ENCODE measurements at regions not wholly inside any gene's neighbourhood (a gene's known extent, or its start where the extent isn't known, plus 50 kb on each side); places are given as distances from the start of the nearest gene placed in this dataset.

DNA sequence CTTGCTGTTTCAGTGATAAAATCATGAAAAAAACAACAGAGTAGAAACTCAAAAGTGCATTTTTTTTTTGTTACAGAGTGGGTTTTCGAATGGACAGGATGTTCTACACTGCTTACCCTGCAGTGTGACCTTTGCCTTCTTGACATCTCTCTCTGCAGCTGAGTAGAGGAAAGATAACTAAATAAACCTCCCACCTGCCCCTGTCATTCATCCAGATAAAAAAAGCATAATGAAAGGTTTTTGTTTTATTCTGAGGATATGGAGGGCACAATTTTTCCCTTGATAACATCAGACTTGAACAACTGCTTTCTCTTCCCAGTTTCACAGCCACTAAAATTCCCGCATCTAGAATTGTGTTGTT, 193.6 kb upstream of the FOXQ1 start:
- no peak for DNase-seq (ENCODE audit: low read depth)

GRCh38 chr6:1117530-1118286, 194.2 kb upstream of the FOXQ1 start:
- DNase-seq (ENCODE audit: low read depth) = no peak

DNA sequence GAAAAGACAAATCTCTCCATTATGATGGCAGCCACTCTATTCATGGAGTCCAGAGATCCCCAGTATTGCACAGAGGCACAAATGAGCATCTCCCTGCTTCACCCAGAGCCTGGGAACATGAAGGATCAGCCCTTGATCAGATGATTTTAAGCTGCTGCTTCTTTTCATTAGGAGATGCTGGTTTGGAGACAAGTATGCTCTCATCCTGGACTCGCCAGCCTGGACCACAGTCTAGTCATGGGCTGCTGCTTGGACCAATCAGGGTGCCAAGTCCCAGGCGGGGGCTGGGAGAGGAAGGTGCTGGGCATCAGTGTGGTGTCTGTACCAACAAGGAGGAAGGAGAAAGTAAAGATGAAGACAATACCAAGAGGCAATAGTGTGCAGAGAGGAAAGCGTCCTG, 195.7 kb upstream of the FOXQ1 start:
- DNase-seq (ENCODE audit: low read depth) = no peak

- DNase-seq (ENCODE audit: low read depth) = no peak
Observed at GRCh38 chr6:1113916-1114540, 197.9 kb upstream of the FOXQ1 start.

- DNase-seq (ENCODE audit: low read depth) = no peak
Observed at GRCh38 chr6:1111361-1111760, 200.5 kb upstream of the FOXQ1 start.

- DNase-seq (ENCODE audit: low read depth) = no peak
Observed at GRCh38 chr6:1110941-1111349, 201.0 kb upstream of the FOXQ1 start.

DNA sequence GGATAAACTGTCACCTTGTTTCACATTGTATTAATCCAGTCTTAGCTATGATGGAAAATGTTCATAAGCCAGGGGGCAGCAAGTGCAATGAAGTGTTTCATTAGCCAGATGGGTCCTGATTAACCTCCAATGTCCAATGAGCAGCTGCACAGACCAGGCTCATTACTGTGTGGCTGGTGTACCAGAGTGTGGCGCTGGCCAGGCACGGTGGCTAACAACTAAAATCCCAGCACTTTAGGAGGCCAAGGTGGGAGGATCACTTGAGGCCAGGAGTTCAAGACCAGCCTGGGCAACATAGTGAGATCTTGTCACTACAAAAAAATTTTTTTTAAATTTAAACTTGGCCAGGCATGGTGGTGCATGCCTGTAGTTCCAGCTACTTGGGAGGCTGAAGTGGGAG, 201.7 kb upstream of the FOXQ1 start:
- DNase-seq (ENCODE audit: low read depth) = no peak

GRCh38 chr6:1109134-1109533, 202.8 kb upstream of the FOXQ1 start:
- DNase-seq (ENCODE audit: low read depth) = no peak

- no peak for DNase-seq (ENCODE audit: low read depth)
Observed at GRCh38 chr6:1108198-1108597, 203.7 kb upstream of the FOXQ1 start.

GRCh38 chr6:1107578-1107977, 204.3 kb upstream of the FOXQ1 start:
- no peak for DNase-seq (ENCODE audit: low read depth)

DNA sequence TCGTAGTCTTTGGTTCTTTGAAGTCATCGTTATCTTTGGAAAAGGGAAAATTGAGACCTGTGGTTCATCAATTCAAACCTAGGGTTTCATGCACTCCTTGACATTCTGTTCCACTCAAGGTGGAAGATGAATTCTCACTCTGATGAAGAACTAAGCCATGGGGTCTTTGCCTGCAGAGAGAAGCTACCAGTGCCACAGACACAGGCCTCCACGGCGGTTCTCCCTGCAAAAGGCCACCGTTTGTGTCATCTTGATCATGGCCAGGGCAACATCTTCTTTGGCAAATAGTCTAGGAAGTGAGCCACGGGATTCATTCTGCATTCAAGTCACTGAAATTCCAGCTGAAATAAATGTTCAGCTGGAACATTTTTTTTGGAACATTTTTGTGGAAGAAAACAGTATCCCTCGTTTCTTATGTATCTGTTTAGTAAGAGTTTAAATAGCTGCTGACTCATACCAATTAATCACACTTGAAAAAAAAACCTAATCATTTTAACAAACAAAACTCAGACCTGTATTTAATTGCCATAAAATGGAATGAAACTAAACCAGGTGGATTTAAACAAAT, 206.0 kb upstream of the FOXQ1 start:
- no peak for DNase-seq (ENCODE audit: low read depth)

DNA sequence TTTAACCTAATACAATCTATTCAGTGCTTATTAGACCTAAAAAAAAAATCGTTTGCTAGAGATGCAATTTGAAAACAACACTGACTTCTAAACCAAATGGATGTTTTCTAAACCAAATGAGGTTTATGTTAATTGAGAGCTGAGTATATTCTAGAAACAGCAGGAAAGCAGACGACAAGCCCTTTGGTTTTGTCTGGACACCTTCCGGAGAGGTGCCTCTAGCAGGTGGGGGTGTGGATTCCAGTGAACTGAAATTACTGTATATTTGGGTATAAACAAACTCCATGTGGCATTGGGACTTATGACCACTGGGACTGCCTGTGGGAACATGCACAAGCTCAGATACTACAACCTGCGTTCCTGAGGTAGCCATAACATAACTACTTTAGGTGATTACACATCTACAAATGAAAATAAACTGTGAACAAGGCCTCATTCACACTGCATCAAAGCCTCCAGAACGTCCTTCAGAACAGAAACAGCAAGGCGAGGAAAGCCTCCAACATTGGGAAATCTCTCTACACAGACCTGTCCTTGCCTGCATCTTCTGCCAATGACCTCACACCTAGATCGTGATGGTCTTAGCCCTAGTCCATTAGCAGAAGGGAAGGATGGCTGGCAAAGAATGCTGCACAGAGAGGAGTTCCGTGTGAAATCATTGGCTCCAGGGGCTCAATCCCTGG, 206.8 kb upstream of the FOXQ1 start:
- no peak for DNase-seq (ENCODE audit: low read depth)

DNA sequence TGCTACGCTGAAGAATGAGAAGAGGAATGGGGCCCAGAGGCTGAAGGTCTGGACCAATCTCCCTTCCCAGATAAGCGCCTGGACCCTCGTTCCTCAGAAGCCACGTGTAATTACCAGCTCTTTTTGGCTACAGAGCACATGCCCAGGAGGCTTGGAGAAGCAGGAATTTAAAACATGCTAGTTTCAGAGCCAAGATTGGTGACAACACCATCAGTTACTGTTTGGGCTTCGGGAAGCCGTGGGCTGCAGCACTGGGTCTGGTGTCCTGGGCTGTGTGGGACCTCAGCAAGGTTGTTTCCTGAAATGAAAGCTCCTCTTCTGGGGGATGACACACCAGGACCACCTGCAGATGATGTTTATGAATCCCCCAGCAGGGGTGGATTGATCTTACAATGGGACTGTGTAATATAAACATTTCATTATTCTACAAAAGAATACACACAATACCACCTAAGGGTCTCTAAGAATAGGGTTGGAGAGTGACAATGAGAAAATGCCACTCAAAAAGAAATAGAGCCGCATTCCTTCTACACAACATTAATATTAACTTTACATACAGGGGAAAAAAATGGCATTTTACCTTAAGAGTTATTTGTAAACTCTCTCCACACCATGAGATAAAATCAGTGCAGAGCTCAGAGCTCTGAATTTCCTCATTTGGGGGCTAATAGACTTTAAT, 207.8 kb upstream of the FOXQ1 start:
- DNase-seq (ENCODE audit: low read depth) = no peak

- DNase-seq (ENCODE audit: low read depth) = no peak
Observed at GRCh38 chr6:1103021-1103420, 208.9 kb upstream of the FOXQ1 start.

DNA sequence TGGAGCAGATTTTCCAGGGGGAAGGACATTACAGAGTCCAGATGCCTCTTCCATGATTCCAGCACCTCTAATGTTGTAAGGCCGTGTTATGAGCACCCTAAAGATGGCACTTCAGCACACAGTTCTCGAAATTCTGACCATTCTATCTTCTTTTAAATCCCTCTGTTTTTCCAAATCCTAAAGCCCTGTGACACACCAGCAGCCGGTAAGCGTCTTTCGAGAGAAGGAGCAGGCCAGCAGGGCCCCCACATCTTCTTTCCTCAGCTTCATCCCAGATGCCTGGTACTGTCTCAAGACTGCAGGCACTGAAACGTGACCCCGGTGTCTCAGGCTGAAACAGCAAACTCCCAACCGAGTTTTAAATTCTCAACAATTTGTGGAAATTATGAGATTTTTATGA, 211.6 kb upstream of the FOXQ1 start:
- DNase-seq (ENCODE audit: low read depth) = no peak

DNA sequence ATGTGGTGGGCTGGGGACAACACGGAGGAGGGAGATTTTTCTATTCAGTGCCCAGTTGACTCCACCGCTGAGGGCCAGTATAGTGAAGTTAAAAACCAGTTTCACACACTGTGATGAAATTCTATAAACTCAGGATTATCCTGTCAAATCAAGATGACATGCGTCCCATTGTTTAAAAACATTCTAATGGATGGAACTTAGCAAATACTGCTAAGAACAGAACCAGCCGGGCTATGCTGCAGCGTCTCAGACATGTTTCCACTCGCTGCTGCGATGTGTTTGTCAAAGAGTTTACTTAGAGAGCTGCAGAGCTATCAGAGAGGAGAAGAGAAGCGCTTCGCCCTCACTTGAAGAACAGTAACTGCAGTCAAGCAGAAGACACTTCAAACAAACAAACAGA, 212.6 kb upstream of the FOXQ1 start:
- DNase-seq (ENCODE audit: low read depth) = no peak

DNA sequence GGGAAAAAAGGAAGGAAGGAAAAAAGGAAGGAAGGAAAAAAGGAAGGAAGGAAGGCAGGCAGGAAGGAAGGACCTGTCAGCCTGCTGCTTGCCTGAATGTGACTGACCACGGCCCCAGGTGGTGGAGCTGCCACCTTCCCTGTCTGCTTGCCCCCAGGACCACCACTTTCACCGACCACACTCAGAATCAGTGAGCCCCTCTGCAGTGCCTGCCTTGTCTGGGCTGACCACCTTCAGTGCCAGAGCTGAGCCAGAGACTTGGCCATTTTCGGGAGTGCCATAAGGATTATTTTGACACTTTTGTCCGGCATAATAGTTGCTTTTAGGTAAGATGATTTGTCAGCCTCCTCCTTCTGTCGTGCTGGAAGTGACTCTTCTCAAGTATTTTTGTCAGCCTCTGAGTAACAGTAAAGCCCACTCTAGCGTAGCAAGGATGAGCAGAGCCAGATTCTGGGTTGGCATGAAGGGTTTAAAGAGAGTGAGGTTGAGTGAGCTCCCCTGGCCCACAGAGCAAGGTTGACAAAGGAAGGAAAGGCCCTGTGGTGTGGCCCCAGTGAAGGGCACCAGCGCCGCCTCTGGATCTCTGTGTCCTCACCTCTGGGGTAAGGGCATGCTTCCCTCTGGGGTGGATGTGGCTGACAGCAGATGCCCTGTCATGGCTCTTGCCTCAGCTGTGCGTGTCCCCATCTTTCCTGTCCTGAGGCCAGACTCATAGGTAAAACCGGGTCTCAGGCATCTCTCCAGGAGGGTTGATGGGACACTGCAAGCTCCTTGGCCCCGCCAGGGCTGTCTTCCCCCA, 214.7 kb upstream of the FOXQ1 start:
- no peak for DNase-seq (ENCODE audit: low read depth)

DNA sequence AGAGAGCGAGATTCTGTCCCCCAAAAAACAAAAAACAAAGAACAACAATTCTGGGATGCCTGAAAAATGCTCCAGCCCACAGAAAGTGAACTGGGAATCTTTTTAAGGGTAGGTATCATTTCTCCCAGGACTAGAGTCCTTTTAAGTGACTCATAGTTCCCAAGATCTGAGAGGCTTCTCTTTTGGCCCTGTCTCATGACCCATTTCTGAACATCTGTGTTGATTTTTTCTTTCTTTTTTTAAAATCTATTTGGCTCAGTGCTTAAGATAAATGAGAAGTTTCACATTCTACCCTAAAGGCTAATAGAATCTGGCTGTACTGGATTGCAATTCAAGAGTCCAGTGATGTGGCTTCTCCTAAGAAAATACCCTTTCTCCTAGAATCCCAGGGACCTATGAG, 217.6 kb upstream of the FOXQ1 start:
- DNase-seq (ENCODE audit: low read depth) = no peak

GRCh38 chr6:1091900-1092299, 220.0 kb upstream of the FOXQ1 start:
- no peak for DNase-seq (ENCODE audit: low read depth)

DNA sequence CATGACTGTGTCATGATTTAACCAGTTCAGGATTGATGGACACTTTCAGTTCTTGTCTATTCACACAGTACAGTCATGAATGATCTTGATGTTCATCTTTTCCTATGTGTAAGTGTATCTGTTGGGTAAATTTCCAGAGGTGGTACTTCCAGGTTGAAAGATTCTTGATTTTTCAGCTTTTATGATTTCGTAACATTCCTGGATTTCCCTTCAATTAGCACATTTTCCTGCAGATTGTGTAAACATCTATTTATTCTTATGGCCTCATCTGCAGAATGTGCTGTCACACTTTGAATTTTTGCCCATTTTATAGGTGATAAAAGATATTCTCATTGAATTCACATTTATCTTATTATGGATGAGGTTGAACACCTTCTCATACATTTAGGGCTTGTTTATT, 222.0 kb upstream of the FOXQ1 start:
- no peak for DNase-seq (ENCODE audit: low read depth)

- DNase-seq (ENCODE audit: low read depth) = no peak
Observed at GRCh38 chr6:1088492-1089001, 223.4 kb upstream of the FOXQ1 start.

Measured in activated T-cell treated with anti-CD3 and anti-CD28 coated beads for 24 hours (primary cell).